Neural progenitor cell (in vitro differentiated cells): ENCODE measurements at regions not wholly inside any gene's neighbourhood (a gene's known extent, or its start where the extent isn't known, plus 50 kb on each side); places are given as distances from the start of the nearest gene placed in this dataset.

Experiments
- DNase-seq: peaks from one replicate; pipeline ENCODE4 v3.0.0-alpha.2; 2016; ENCODE audit warnings: low spot score
- H2AFZ ChIP-seq: fragments of 200-600 bp; sonication (generic); replicated peaks from 2 replicates; pipeline ENCODE4 v1.6.1; 2016; ENCODE audit warnings: antibody characterized with exemption
- H3F3A ChIP-seq: fragments of 200-600 bp; sonication (generic); 2 replicates; pipeline ENCODE4 v1.6.1; 2016; ENCODE audit warnings: antibody characterized with exemption, low read depth
- H3K27ac ChIP-seq: fragments of 200-600 bp; sonication (generic); 2 replicates; pipeline ENCODE4 v1.5.1; 2016; ENCODE audit warnings: mild to moderate bottlenecking
- H3K27me3 ChIP-seq: fragments of 200-600 bp; sonication (generic); 2 replicates; pipeline ENCODE4 v1.6.1; 2016; ENCODE audit warnings: mild to moderate bottlenecking, moderate library complexity
- H3K36me3 ChIP-seq: fragments of 200-600 bp; sonication (generic); 2 replicates; pipeline ENCODE4 v1.5.1; 2016
- H3K4me1 ChIP-seq: fragments of 200-600 bp; sonication (generic); 2 replicates; pipeline ENCODE4 v1.6.1; 2016; ENCODE audit warnings: mixed run types
- H3K4me2 ChIP-seq: fragments of 200-600 bp; sonication (generic); 2 replicates; pipeline ENCODE4 v1.6.1; 2016
- H3K4me3 ChIP-seq: fragments of 200-600 bp; sonication (generic); 2 replicates; pipeline ENCODE4 v1.5.1; 2016
- H3K79me2 ChIP-seq: fragments of 200-600 bp; sonication (generic); 2 replicates; pipeline ENCODE4 v1.6.1; 2016; ENCODE audit warnings: low read depth
- H3K9ac ChIP-seq: fragments of 200-600 bp; sonication (generic); 2 replicates; pipeline ENCODE4 v1.6.1; 2016
- H3K9me3 ChIP-seq: fragments of 200-600 bp; sonication (generic); 2 replicates; pipeline ENCODE4 v1.5.1; 2016; ENCODE audit warnings: low read depth
- H4K20me1 ChIP-seq: fragments of 200-600 bp; sonication (generic); 2 replicates; pipeline ENCODE4 v1.6.1; 2016; ENCODE audit warnings: low read depth
- H3K27ac Mint-ChIP-seq: 3 replicates; pipeline ENCODE4 v1.8.0; 2021; ENCODE audit warnings: mixed read lengths
- H3K27me3 Mint-ChIP-seq: 2 replicates; pipeline ENCODE4 v1.8.0; 2022; ENCODE audit warnings: low read depth, mild to moderate bottlenecking, inconsistent platforms, moderate library complexity, mixed read lengths; ENCODE audit not compliant: insufficient read depth
- H3K36me3 Mint-ChIP-seq: 3 replicates; pipeline ENCODE4 v1.8.0; 2021; ENCODE audit warnings: mixed read lengths
- H3K4me1 Mint-ChIP-seq: 3 replicates; pipeline ENCODE4 v1.8.0; 2021; ENCODE audit warnings: mixed read lengths
- H3K4me3 Mint-ChIP-seq: 3 replicates; pipeline ENCODE4 v1.8.0; 2021; ENCODE audit warnings: mild to moderate bottlenecking, moderate library complexity, mixed read lengths
- H3K9me3 Mint-ChIP-seq: 3 replicates; pipeline ENCODE4 v1.8.0; 2020; ENCODE audit warnings: mixed read lengths
- EZH2 ChIP-seq: fragments of 200-600 bp; sonication (generic); IDR thresholded peaks from 2 replicates; pipeline ENCODE4 v1.6.1; 2017; ENCODE audit warnings: antibody characterized with exemption, mild to moderate bottlenecking, moderate library complexity
- EZH2phosphoT487 ChIP-seq: fragments of 200-600 bp; sonication (generic); IDR thresholded peaks from 2 replicates; pipeline ENCODE4 v1.6.1; 2017; ENCODE audit warnings: antibody characterized with exemption
- TF ChIP-seq, protein P1 (sequence below): fragments of 200-600 bp; sonication (generic); IDR thresholded peaks from 2 replicates; pipeline ENCODE4 v1.5.1; 2017; ENCODE audit warnings: antibody characterized with exemption, mild to moderate bottlenecking

DNA sequence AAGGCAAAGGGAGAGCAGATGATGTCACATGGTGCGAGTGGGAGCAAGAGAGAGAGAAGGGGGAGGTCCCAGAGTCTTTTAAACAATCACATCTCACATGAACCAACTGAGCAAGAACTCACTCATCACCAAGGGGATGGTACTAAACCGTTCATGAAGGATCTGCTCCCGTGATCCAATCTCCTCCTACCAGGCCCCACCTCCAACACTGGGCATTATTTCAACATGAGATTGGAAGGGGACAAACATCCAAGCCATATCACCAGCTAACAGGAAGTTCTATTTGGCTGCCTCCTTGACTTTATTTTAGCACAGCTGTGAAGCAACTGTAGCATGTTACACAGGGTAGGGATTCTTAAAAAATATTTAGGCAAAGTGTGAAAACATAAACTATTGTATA, 102.5 kb downstream of the DDIT4L start:
- H2AFZ ChIP-seq = no peak overlapping the region
- H3K4me1 Mint-ChIP-seq = peaks cover 6% of the 10 kb centered on the region

DNA sequence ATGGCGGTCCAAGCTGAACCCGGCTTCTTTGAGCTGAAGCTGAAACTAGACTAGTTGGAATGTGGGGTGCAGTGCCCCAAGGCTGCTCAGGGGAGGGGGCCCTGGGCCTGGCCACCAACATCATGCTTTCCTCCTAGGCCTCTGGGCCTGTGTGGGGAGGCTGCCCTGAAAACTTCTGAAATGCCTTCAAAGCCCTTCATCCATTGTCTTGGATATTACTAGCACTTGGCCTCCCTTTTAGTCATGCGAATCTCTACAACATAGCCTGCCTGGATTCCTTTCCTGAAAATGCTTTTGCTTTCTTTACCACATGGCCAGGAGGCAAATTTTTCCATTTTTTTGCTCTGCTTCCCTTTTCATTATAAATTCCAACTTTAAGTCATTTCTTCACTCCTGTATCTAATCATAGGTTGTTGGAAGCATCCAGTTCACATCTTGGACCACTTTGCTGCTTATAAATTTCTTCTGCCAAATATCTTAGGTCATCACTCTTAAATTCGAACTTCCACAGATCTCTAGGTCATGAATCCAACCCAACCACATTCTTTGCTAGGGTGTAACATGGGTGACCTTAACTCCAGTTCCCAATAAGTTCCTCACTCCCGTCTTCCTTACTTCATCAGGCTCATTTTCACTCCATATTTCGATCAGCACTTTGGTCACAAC, 103.4 kb downstream of the DDIT4L start:
- Mint-ChIP-seq H3K27ac (no peak overlapping the region), H3K9me3 (peaks cover 2% of the 10 kb centered on the region), H3K4me1 (no peaks in the 10 kb centered on the region), H3K36me3 (no peaks in the 10 kb centered on the region), H3K27me3 (no peaks in the 10 kb centered on the region), H3K4me3 (no peak overlapping the region)
- DNase-seq = no peak
- H2AFZ ChIP-seq = no peak overlapping the region
- no peaks in the 10 kb centered on the region for H3K36me3 ChIP-seq
- no peaks in the 10 kb centered on the region for H3F3A ChIP-seq
- no peaks in the 10 kb centered on the region for H3K79me2 ChIP-seq
- no peaks in the 10 kb centered on the region for H3K27me3 ChIP-seq
- H3K27ac ChIP-seq = no peak overlapping the region
- no peak overlapping the region for H3K4me2 ChIP-seq
- H4K20me1 ChIP-seq = no peaks in the 10 kb centered on the region
- H3K4me3 ChIP-seq = no peak overlapping the region
- TF ChIP-seq, protein P1, sequence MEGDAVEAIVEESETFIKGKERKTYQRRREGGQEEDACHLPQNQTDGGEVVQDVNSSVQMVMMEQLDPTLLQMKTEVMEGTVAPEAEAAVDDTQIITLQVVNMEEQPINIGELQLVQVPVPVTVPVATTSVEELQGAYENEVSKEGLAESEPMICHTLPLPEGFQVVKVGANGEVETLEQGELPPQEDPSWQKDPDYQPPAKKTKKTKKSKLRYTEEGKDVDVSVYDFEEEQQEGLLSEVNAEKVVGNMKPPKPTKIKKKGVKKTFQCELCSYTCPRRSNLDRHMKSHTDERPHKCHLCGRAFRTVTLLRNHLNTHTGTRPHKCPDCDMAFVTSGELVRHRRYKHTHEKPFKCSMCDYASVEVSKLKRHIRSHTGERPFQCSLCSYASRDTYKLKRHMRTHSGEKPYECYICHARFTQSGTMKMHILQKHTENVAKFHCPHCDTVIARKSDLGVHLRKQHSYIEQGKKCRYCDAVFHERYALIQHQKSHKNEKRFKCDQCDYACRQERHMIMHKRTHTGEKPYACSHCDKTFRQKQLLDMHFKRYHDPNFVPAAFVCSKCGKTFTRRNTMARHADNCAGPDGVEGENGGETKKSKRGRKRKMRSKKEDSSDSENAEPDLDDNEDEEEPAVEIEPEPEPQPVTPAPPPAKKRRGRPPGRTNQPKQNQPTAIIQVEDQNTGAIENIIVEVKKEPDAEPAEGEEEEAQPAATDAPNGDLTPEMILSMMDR = no peak
- no peak for TF ChIP-seq EZH2
- TF ChIP-seq EZH2phosphoT487 = no peak
- H3K9ac ChIP-seq = no peak overlapping the region
- H3K4me1 ChIP-seq = no peaks in the 10 kb centered on the region
- H3K9me3 ChIP-seq = no peaks in the 10 kb centered on the region

More for the DNA sequence above, 102.5 kb downstream of the DDIT4L start:
- DNase-seq = no peak
- TF ChIP-seq EZH2 (no peak), EZH2phosphoT487 (no peak)
- TF ChIP-seq, protein P1 = no peak
- no peak overlapping the region for H3K4me2 ChIP-seq
- no peaks in the 10 kb centered on the region for H4K20me1 ChIP-seq
- H3K79me2 ChIP-seq = no peaks in the 10 kb centered on the region
- Mint-ChIP-seq H3K36me3 (no peaks in the 10 kb centered on the region), H3K4me3 (no peak overlapping the region), H3K9me3 (peaks cover 2% of the 10 kb centered on the region), H3K27ac (no peak overlapping the region), H3K27me3 (no peaks in the 10 kb centered on the region)
- H3K9me3 ChIP-seq = no peaks in the 10 kb centered on the region
- H3K27me3 ChIP-seq = no peaks in the 10 kb centered on the region
- no peak overlapping the region for H3K4me3 ChIP-seq
- no peak overlapping the region for H3K9ac ChIP-seq
- H3K4me1 ChIP-seq = peaks cover under 1% of the 10 kb centered on the region
- peaks cover 2% of the 10 kb centered on the region for H3F3A ChIP-seq
- H3K27ac ChIP-seq = no peak overlapping the region
- H3K36me3 ChIP-seq = no peaks in the 10 kb centered on the region

- Mint-ChIP-seq H3K4me1 (no peaks in the 10 kb centered on the region), H3K27ac (no peak overlapping the region), H3K4me3 (no peak overlapping the region), H3K9me3 (peaks cover 2% of the 10 kb centered on the region), H3K27me3 (no peaks in the 10 kb centered on the region), H3K36me3 (no peaks in the 10 kb centered on the region)
- no peak for DNase-seq
- TF ChIP-seq EZH2 = no peak
- no peak for TF ChIP-seq EZH2phosphoT487
- Histone ChIP-seq H3K9me3 (no peaks in the 10 kb centered on the region), H4K20me1 (no peaks in the 10 kb centered on the region), H3F3A (no peaks in the 10 kb centered on the region), H3K79me2 (no peaks in the 10 kb centered on the region), H3K4me2 (no peak overlapping the region), H3K27ac (no peak overlapping the region), H3K27me3 (no peaks in the 10 kb centered on the region), H3K36me3 (no peaks in the 10 kb centered on the region), H3K4me1 (no peaks in the 10 kb centered on the region), H3K4me3 (no peak overlapping the region), H3K9ac (no peak overlapping the region), H2AFZ (no peak overlapping the region)
Measured at GRCh38 chr4:100084892-100085291, 105.4 kb downstream of the DDIT4L start.

DNA sequence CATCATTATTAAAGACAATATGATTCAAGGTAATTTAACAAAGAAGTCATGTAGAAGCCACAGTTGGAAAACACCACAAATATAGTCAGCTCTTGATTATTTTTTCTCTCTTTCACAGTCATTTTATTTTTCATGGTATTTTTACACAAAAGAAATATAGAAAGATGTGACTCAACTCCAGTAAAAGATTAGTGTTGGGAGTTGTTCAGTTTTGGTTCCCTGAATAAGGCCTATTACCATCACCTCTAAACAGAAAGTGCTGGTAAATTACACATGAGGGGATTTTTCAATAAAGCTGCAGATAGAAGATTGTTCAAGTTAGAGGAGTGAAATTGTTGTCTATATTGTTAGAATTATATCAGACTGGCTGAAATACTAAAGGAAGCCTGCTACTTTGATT, 107.0 kb downstream of the DDIT4L start:
- H3K4me1 ChIP-seq = no peaks in the 10 kb centered on the region
- Mint-ChIP-seq H3K4me3 (no peak overlapping the region), H3K4me1 (no peaks in the 10 kb centered on the region), H3K27ac (no peak overlapping the region), H3K36me3 (no peaks in the 10 kb centered on the region), H3K9me3 (peaks cover 2% of the 10 kb centered on the region), H3K27me3 (no peaks in the 10 kb centered on the region)
- H3K27ac ChIP-seq = no peak overlapping the region
- H3K36me3 ChIP-seq = no peaks in the 10 kb centered on the region
- no peak overlapping the region for H3K4me2 ChIP-seq
- H3K27me3 ChIP-seq = no peaks in the 10 kb centered on the region
- H4K20me1 ChIP-seq = no peaks in the 10 kb centered on the region
- H3F3A ChIP-seq = no peaks in the 10 kb centered on the region
- no peaks in the 10 kb centered on the region for H3K9me3 ChIP-seq
- no peak overlapping the region for H3K9ac ChIP-seq
- H3K4me3 ChIP-seq = no peak overlapping the region
- DNase-seq = no peak
- no peak for TF ChIP-seq EZH2phosphoT487
- TF ChIP-seq, protein P1 = no peak
- H3K79me2 ChIP-seq = no peaks in the 10 kb centered on the region
- no peak overlapping the region for H2AFZ ChIP-seq
